Erythroblast (primary cell): ENCODE measurements at regions not wholly inside any gene's neighbourhood (a gene's known extent, or its start where the extent isn't known, plus 50 kb on each side); places are given as distances from the start of the nearest gene placed in this dataset.

Source experiments
- GATA1 ChIP-seq: IDR thresholded peaks from 2 replicates; pipeline ENCODE4 v1.6.1; 2011; ENCODE audit warnings: low read depth, mild to moderate bottlenecking, control low read depth, low read length, moderate library complexity
- POLR2A ChIP-seq: IDR thresholded peaks from 2 replicates; pipeline ENCODE4 v1.6.1; 2011; ENCODE audit warnings: mild to moderate bottlenecking, low read length

- no peak for TF ChIP-seq POLR2A
- TF ChIP-seq GATA1: no peak
These were observed 343.0 kb downstream of the GPAM start for GRCh38 chr10:111840546-111840945.
